ENCODE measurements at regions not wholly inside any gene's neighbourhood (a gene's known extent, or its start where the extent isn't known, plus 50 kb on each side); places are given as distances from the start of the nearest gene placed in this dataset.
A peak's percentile ranks its signal among the peaks of the same experiment; 100 is the strongest.

GRCh38 chr6:164911151-164911550, 398.3 kb downstream of the C6orf118 start:
- no peak for DNase-seq
- H3K36me3 ChIP-seq: no peaks in the 10 kb centered on the region
- H3K4me1 ChIP-seq: peaks cover 16% of the 10 kb centered on the region
- H3K27me3 ChIP-seq (ENCODE audit: low read depth): no peaks in the 10 kb centered on the region
- peaks cover under 1% of the 10 kb centered on the region for H3K9me3 ChIP-seq (replicated peaks)
- intact Hi-C loops (cut with micrococcal nuclease): no loop called here
- peak overlapping the region; percentile 40 for H3K4me3 ChIP-seq
- TF ChIP-seq CTCF (IDR thresholded peaks at IDR 0.05; ENCODE audit: borderline replicate concordance): no peak
- H3K27ac ChIP-seq (replicated peaks): no peak overlapping the region

DNA sequence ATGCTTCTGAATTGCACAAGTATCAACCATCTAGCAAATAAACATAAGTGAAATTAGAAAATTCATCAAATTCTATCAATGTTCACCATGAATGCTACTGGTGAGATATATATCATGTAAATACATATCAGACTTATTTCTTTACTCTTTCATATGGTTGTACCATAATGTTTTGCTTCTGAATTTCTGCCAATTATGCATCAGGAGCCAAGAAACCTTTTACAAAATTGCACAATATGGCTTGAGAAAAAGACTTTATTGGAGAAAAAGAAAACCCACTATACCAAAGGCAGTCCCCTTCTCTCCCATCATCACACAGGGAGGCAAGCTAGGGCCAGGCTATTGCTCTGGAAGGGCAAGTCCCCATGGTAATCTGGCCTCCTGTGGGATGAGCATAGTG, 402.6 kb downstream of the C6orf118 start:
- intact Hi-C loops (cut with micrococcal nuclease): no loop called here
- no peak for TF ChIP-seq CTCF (IDR thresholded peaks at IDR 0.05; ENCODE audit: borderline replicate concordance)
- Histone ChIP-seq H3K4me1 (peaks cover 8% of the 10 kb centered on the region), H3K9me3 (replicated peaks) (no peaks in the 10 kb centered on the region), H3K27ac (replicated peaks) (no peak overlapping the region), H3K36me3 (no peaks in the 10 kb centered on the region), H3K4me3 (no peak overlapping the region), H3K27me3 (ENCODE audit: low read depth) (no peaks in the 10 kb centered on the region)
- no peak for DNase-seq

DNA sequence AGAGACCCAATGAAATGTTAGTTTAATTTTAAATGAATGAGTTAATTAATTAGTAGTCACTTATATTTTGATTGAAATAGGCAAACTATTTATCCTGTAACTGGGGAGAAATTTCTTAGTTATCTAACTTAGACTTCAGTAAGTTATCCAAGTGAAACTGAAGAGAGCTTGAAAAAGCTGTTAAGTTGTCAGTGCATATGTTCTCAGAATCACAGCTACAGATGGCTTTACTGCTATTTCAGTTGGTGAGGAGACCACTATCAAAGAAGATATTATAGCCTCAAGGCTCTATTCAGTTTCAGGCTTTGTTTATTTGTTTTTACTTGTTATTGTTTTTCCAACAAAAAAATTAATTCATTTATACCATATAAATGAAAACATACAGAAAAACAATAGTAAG, 404.1 kb downstream of the C6orf118 start:
- Histone ChIP-seq H3K4me3 (no peak overlapping the region), H3K9me3 (replicated peaks) (no peaks in the 10 kb centered on the region), H3K27me3 (ENCODE audit: low read depth) (no peaks in the 10 kb centered on the region), H3K4me1 (no peaks in the 10 kb centered on the region), H3K36me3 (no peaks in the 10 kb centered on the region), H3K27ac (replicated peaks) (no peak overlapping the region)
- no peak for DNase-seq
- intact Hi-C loops (cut with micrococcal nuclease): no loop called here
- TF ChIP-seq CTCF (IDR thresholded peaks at IDR 0.05; ENCODE audit: borderline replicate concordance): no peak

- intact Hi-C loops (cut with micrococcal nuclease): no loop called here
- no peaks in the 10 kb centered on the region for H3K9me3 ChIP-seq (replicated peaks)
Observed at GRCh38 chr6:164898412-164898811, 411.0 kb downstream of the C6orf118 start.

DNA sequence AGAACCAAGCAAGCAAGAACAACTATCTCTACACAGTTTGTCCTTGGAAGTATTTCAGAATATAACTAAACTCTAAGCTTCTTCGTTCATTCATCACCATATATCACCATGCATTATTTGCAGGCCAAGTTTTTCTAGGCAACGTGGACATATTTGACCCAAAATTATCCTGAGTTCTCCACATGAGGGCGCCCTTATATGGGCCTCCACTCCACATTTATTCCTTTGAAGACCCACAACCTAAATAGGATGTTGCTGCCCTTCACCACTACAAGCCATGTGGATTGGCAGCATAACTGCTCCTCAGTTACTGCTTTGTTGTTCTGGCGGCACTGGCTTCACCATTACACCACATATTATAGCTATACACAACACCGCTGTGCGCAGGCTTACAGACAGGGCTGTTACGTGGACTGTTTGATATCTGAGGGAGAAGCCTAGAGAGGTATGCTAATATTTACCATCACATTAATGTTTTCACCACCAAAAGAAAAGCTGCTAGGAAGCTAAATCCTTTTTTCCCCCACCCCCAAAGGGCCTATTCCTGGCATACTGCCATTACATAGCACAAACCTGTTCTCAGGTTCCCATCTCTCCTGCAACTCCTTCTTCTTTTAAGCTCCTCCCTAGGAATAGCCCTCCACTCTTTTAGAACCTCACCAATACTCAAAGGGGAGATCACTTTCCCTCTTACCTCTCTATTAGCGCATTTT, 411.7 kb downstream of the C6orf118 start:
- Histone ChIP-seq H3K27me3 (ENCODE audit: low read depth) (no peaks in the 10 kb centered on the region), H3K4me3 (no peak overlapping the region), H3K9me3 (replicated peaks) (no peaks in the 10 kb centered on the region), H3K4me1 (no peaks in the 10 kb centered on the region), H3K36me3 (no peaks in the 10 kb centered on the region), H3K27ac (replicated peaks) (no peak overlapping the region)
- no peak for TF ChIP-seq CTCF (IDR thresholded peaks at IDR 0.05; ENCODE audit: borderline replicate concordance)
- DNase-seq: no peak
- intact Hi-C loops (cut with micrococcal nuclease): no loop called here

More at GRCh38 chr6:164898412-164898811, 411.0 kb downstream of the C6orf118 start:
- no peak for TF ChIP-seq CTCF (IDR thresholded peaks at IDR 0.05; ENCODE audit: borderline replicate concordance)
- Histone ChIP-seq H3K27ac (replicated peaks) (no peak overlapping the region), H3K36me3 (no peaks in the 10 kb centered on the region), H3K4me3 (no peak overlapping the region), H3K27me3 (ENCODE audit: low read depth) (no peaks in the 10 kb centered on the region), H3K4me1 (no peaks in the 10 kb centered on the region)
- no peak for DNase-seq

Data from left ventricle myocardium inferior (tissue), 1 donor.